ENCODE measurements at regions not wholly inside any gene's neighbourhood (a gene's known extent, or its start where the extent isn't known, plus 50 kb on each side); places are given as distances from the start of the nearest gene placed in this dataset.

GRCh38 chr5:17947029-17947428 is 312.8 kb downstream of the TAF11L14 start:
- no peak for TF ChIP-seq YY1 (IDR thresholded peaks at IDR 0.05; ENCODE audit: insufficient read depth, insufficient read length)
- TF ChIP-seq ZNF274 (IDR thresholded peaks at IDR 0.05; ENCODE audit: low read depth, low read length): no peak
- no peak for TF ChIP-seq SUZ12 (IDR thresholded peaks at IDR 0.05; ENCODE audit: extremely low read depth, insufficient read depth, insufficient read length)

Data from NT2/D1 (cell line).